ENCODE measurements at regions not wholly inside any gene's neighbourhood (a gene's known extent, or its start where the extent isn't known, plus 50 kb on each side); places are given as distances from the start of the nearest gene placed in this dataset.

GRCh38 chr18:78021196-78021595 is 771.5 kb downstream of the GALR1 start:
- TF ChIP-seq CTCF (IDR thresholded peaks at IDR 0.05; ENCODE audit: low read depth, low read length, missing control alignments), result no peak
- in situ Hi-C loops (cut with HindIII; ENCODE audit: low sequenced_read_pairs), result no loop called here
- no peak overlapping the region for H3K4me3 ChIP-seq (ENCODE audit: low read depth, low read length)
- no peak for DNase-seq (ENCODE audit: low read depth)

GRCh38 chr18:78031589-78031988 is 781.9 kb downstream of the GALR1 start:
- DNase-seq (ENCODE audit: low read depth), result no peak
- no peak overlapping the region for H3K4me3 ChIP-seq (ENCODE audit: low read depth, low read length)
- TF ChIP-seq CTCF (IDR thresholded peaks at IDR 0.05; ENCODE audit: low read depth, low read length, missing control alignments), result no peak
- in situ Hi-C loops (cut with HindIII; ENCODE audit: low sequenced_read_pairs), result no loop called here

GRCh38 chr18:78031991-78032390 is 782.3 kb downstream of the GALR1 start:
- DNase-seq (ENCODE audit: low read depth), result no peak
- H3K4me3 ChIP-seq (ENCODE audit: low read depth, low read length), result no peak overlapping the region
- no peak for TF ChIP-seq CTCF (IDR thresholded peaks at IDR 0.05; ENCODE audit: low read depth, low read length, missing control alignments)
- in situ Hi-C loops (cut with HindIII; ENCODE audit: low sequenced_read_pairs), result no loop called here

- in situ Hi-C loops (cut with HindIII; ENCODE audit: low sequenced_read_pairs), result no loop called here
- no peak for DNase-seq (ENCODE audit: low read depth)
- no peak overlapping the region for H3K4me3 ChIP-seq (ENCODE audit: low read depth, low read length)
- no peak for TF ChIP-seq CTCF (IDR thresholded peaks at IDR 0.05; ENCODE audit: low read depth, low read length, missing control alignments)
These were observed 782.9 kb downstream of the GALR1 start for GRCh38 chr18:78032574-78032973.

GRCh38 chr18:78034755-78035154 is 785.1 kb downstream of the GALR1 start:
- no peak for TF ChIP-seq CTCF (IDR thresholded peaks at IDR 0.05; ENCODE audit: low read depth, low read length, missing control alignments)
- H3K4me3 ChIP-seq (ENCODE audit: low read depth, low read length), result no peak overlapping the region
- in situ Hi-C loops (cut with HindIII; ENCODE audit: low sequenced_read_pairs), result no loop called here
- no peak for DNase-seq (ENCODE audit: low read depth)

GRCh38 chr18:78041218-78041617 is 791.6 kb downstream of the GALR1 start:
- DNase-seq (ENCODE audit: low read depth), result no peak
- in situ Hi-C loops (cut with HindIII; ENCODE audit: low sequenced_read_pairs), result no loop called here
- no peak overlapping the region for H3K4me3 ChIP-seq (ENCODE audit: low read depth, low read length)
- TF ChIP-seq CTCF (IDR thresholded peaks at IDR 0.05; ENCODE audit: low read depth, low read length, missing control alignments), result no peak

- DNase-seq (ENCODE audit: low read depth), result no peak
- no peak for TF ChIP-seq CTCF (IDR thresholded peaks at IDR 0.05; ENCODE audit: low read depth, low read length, missing control alignments)
- in situ Hi-C loops (cut with HindIII; ENCODE audit: low sequenced_read_pairs), result no loop called here
- H3K4me3 ChIP-seq (ENCODE audit: low read depth, low read length), result no peak overlapping the region
These were observed 797.0 kb downstream of the GALR1 start for GRCh38 chr18:78046631-78047030.

Measured in astrocyte of the cerebellum (primary cell).